SK-N-SH (cell line): ENCODE measurements at regions not wholly inside any gene's neighbourhood (a gene's known extent, or its start where the extent isn't known, plus 50 kb on each side); places are given as distances from the start of the nearest gene placed in this dataset.

Experiments used
- CTCF ChIA-PET: fragments of 300-600, 350-600 bp; formaldehyde crosslinking; extraction: SDS; loops from one replicate; lab custom pipeline; 2021; lab: Yijun Ruan, JAX
- POLR2A ChIA-PET: fragments of 350-600 bp; sonication (Branson Sonifier 250); formaldehyde crosslinking; extraction: SDS; loops from one replicate; lab custom pipeline; 2020; ENCODE audit warnings: antibody characterized with exemption, inconsistent platforms; lab: Yijun Ruan, JAX
- DNase-seq: peaks from one replicate; pipeline ENCODE4 v3.0.0; 2012
- H2AFZ ChIP-seq: fragments of 200-600 bp; sonication (generic); 2 replicates; pipeline ENCODE4 v1.8.1; 2016; ENCODE audit warnings: antibody characterized with exemption, mild to moderate bottlenecking, low read depth
- H3F3A ChIP-seq: fragments of 200-600 bp; sonication (generic); replicated peaks from 2 replicates; pipeline ENCODE3; 2016; ENCODE audit warnings: antibody characterized with exemption, mild to moderate bottlenecking; ENCODE audit not compliant: insufficient read depth
- H3K27ac ChIP-seq, 2 experiments: fragments of 200-500 bp in 1 of 2; fragments of 200-600 bp in 1 of 2; sonication (Bioruptor generic) in 1 of 2; sonication (generic), shearing (Covaris generic) in 1 of 2; 2 replicates each; pipeline versions ENCODE4 v1.5.1 to v1.6.1; 2014 to 2016; ENCODE audit warnings: low read depth in 2 of 2, inconsistent platforms in 1 of 2, low read length in 1 of 2, mild to moderate bottlenecking in 1 of 2, mixed read lengths in 1 of 2
- H3K27me3 ChIP-seq: fragments of 200-600 bp; sonication (generic), shearing (Covaris generic); 2 replicates; pipeline ENCODE4 v1.6.1; 2016; ENCODE audit warnings: mixed run types; ENCODE audit not compliant: insufficient read depth
- H3K36me3 ChIP-seq, 2 experiments: fragments of 200-500 bp in 1 of 2; fragments of 200-600 bp in 1 of 2; sonication (Bioruptor generic) in 1 of 2; sonication (generic) in 1 of 2; replicated peaks in 1 of 2; 2 replicates each; pipeline versions ENCODE3 to v1.5.1; 2014 to 2016; ENCODE audit warnings: low read length in 1 of 2, mild to moderate bottlenecking in 1 of 2; ENCODE audit not compliant: insufficient read depth in 2 of 2, control insufficient read depth in 1 of 2
- H3K4me1 ChIP-seq, 2 experiments: fragments of 200-500 bp in 1 of 2; fragments of 200-600 bp in 1 of 2; sonication (Bioruptor generic) in 1 of 2; sonication (generic), shearing (Covaris generic) in 1 of 2; 2 replicates each; pipeline versions ENCODE4 v1.5.1 to v1.6.1; 2014 to 2016; ENCODE audit warnings: low read depth in 1 of 2, low read length in 1 of 2, mixed run types in 1 of 2; ENCODE audit not compliant: insufficient read depth in 2 of 2, control insufficient read depth in 1 of 2
- H3K4me2 ChIP-seq: fragments of 200-600 bp; sonication (generic), shearing (Covaris generic); 2 replicates; pipeline ENCODE4 v1.6.1; 2017; ENCODE audit warnings: mixed run types
- H3K4me3 ChIP-seq, 2 experiments: fragments of 200-500 bp in 1 of 2; fragments of 200-600 bp in 1 of 2; sonication (Bioruptor generic) in 1 of 2; sonication (generic), shearing (Covaris generic) in 1 of 2; 2 replicates each; pipeline versions ENCODE4 v1.5.1 to v1.8.1; 2014 to 2016; ENCODE audit warnings: low read depth in 2 of 2, inconsistent platforms in 1 of 2, low read length in 1 of 2, mild to moderate bottlenecking in 1 of 2, mixed read lengths in 1 of 2, moderate library complexity in 1 of 2
- H3K79me2 ChIP-seq: fragments of 200-600 bp; sonication (generic); 2 replicates; pipeline ENCODE4 v1.8.1; 2017; ENCODE audit warnings: mild to moderate bottlenecking; ENCODE audit not compliant: insufficient read depth
- H3K9ac ChIP-seq: fragments of 200-600 bp; sonication (generic); 2 replicates; pipeline ENCODE4 v1.6.1; 2017; ENCODE audit warnings: mixed run types
- H3K9me2 ChIP-seq: fragments of 200-600 bp; sonication (generic); 2 replicates; pipeline ENCODE4 v1.6.1; 2017; ENCODE audit warnings: mixed run types
- H3K9me3 ChIP-seq: fragments of 200-600 bp; sonication (generic); 2 replicates; pipeline ENCODE4 v1.6.1; 2017; ENCODE audit warnings: mixed run types, mild to moderate bottlenecking, moderate library complexity
- H4K20me1 ChIP-seq: fragments of 200-600 bp; sonication (generic); 2 replicates; pipeline ENCODE4 v1.6.1; 2017; ENCODE audit warnings: mild to moderate bottlenecking, mixed run types; ENCODE audit not compliant: insufficient read depth
- CHD2 ChIP-seq: fragments of 150-350 bp; IDR thresholded peaks from 2 replicates; pipeline ENCODE4 v1.6.1; 2018; ENCODE audit warnings: low read length; ENCODE audit not compliant: partially characterized antibody
- CTCF ChIP-seq: fragments of 200-600 bp; sonication (generic); IDR thresholded peaks from 2 replicates; pipeline ENCODE4 v1.6.1; 2017; ENCODE audit warnings: antibody characterized with exemption, mild to moderate bottlenecking, moderate library complexity
- ELF1 ChIP-seq: IDR thresholded peaks from 2 replicates; pipeline ENCODE4 v1.4.0; 2012
- EP300 ChIP-seq, 2 experiments: IDR thresholded peaks; 2 replicates each; pipeline versions ENCODE4 v1.4.0 to v1.6.1; 2012; ENCODE audit warnings: borderline replicate concordance in 1 of 2, low read depth in 1 of 2, low read length in 1 of 2
- FOSL2 ChIP-seq: IDR thresholded peaks from 2 replicates; pipeline ENCODE4 v1.4.0; 2012; ENCODE audit warnings: low read depth, mild to moderate bottlenecking, moderate library complexity, borderline replicate concordance
- GABPA ChIP-seq: IDR thresholded peaks from 2 replicates; pipeline ENCODE4 v1.4.0; 2012; ENCODE audit warnings: low read depth, mild to moderate bottlenecking
- GATA2 ChIP-seq: sonication (generic); formaldehyde crosslinking; IDR thresholded peaks from 2 replicates; pipeline ENCODE4 v1.5.0; 2020; ENCODE audit warnings: mild to moderate bottlenecking, missing genetic modification reagents
- JUND ChIP-seq: IDR thresholded peaks from 2 replicates; pipeline ENCODE4 v1.4.0; 2012
- MEF2A ChIP-seq: IDR thresholded peaks from 2 replicates; pipeline ENCODE4 v1.4.0; 2012; ENCODE audit warnings: low read depth, borderline replicate concordance
- MXI1 ChIP-seq: IDR thresholded peaks from 2 replicates; pipeline ENCODE4 v1.6.1; 2012; ENCODE audit warnings: mild to moderate bottlenecking, low read depth, low read length, improper control_type of control experiment
- POLR2AphosphoS5 ChIP-seq: IDR thresholded peaks from 2 replicates; pipeline ENCODE4 v1.6.1; 2012; ENCODE audit warnings: low read depth, low read length
- RFX5 ChIP-seq: IDR thresholded peaks from 2 replicates; pipeline ENCODE4 v1.6.1; 2012; ENCODE audit warnings: mild to moderate bottlenecking, improper control_type of control experiment, low read length
- SMC3 ChIP-seq: IDR thresholded peaks from 2 replicates; pipeline ENCODE4 v1.6.1; 2012; ENCODE audit warnings: low read depth, low read length, improper control_type of control experiment
- TAF1 ChIP-seq: IDR thresholded peaks from 2 replicates; pipeline ENCODE4 v1.6.1; 2012; ENCODE audit warnings: low read depth, mild to moderate bottlenecking, low read length, moderate library complexity, borderline replicate concordance
- TCF12 ChIP-seq: IDR thresholded peaks from 2 replicates; pipeline ENCODE4 v1.4.0; 2012
- TF ChIP-seq, protein P1 (sequence below): IDR thresholded peaks from 2 replicates; pipeline ENCODE4; 2012
- TF ChIP-seq, protein P2 (sequence below): IDR thresholded peaks from 2 replicates; pipeline ENCODE4 v1.6.1; 2012; ENCODE audit warnings: mild to moderate bottlenecking, low read depth, low read length, moderate library complexity
- TF ChIP-seq, protein P3 (sequence below): IDR thresholded peaks from 2 replicates; pipeline ENCODE4 v1.4.0; 2012; ENCODE audit warnings: low read depth

DNA sequence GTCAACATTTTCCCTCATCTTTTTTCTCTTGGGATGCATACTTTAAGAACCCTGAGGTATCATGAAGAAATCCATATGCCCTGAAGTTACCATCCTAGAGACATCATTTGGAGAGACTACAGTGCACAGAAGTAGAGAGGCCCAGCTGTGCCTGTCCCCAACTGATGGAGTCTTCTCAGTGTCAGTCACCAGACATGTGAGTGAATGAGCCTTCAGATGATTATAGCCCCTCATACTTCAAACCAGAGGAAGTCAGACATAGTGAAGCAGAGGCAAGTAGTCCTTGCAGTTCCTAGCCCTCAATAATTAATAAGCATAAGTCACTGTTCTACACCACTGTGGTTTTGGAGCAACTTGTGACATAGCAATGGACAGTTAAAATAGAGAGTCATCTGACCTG is 194.4 kb upstream of the ITGA4 start:
- no peaks in the 10 kb centered on the region for H3K9me2 ChIP-seq
- H3K79me2 ChIP-seq: no peaks in the 10 kb centered on the region
- H4K20me1 ChIP-seq: no peaks in the 10 kb centered on the region
- H3K36me3 ChIP-seq: no peaks in the 10 kb centered on the region
- H3K27me3 ChIP-seq: no peaks in the 10 kb centered on the region
- TF ChIP-seq GABPA: no peak
- no peak for TF ChIP-seq GATA2 (CRISPR knock-in tag)
- TF ChIP-seq, protein P1, sequence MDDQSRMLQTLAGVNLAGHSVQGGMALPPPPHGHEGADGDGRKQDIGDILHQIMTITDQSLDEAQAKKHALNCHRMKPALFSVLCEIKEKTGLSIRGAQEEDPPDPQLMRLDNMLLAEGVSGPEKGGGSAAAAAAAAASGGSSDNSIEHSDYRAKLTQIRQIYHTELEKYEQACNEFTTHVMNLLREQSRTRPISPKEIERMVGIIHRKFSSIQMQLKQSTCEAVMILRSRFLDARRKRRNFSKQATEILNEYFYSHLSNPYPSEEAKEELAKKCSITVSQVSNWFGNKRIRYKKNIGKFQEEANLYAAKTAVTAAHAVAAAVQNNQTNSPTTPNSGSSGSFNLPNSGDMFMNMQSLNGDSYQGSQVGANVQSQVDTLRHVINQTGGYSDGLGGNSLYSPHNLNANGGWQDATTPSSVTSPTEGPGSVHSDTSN: no peak
- no peak for TF ChIP-seq MXI1
- no peak for TF ChIP-seq RFX5
- TF ChIP-seq POLR2AphosphoS5: no peak
- TF ChIP-seq JUND: no peak
- TF ChIP-seq MEF2A: no peak
- no peak for TF ChIP-seq CTCF
- no peak for TF ChIP-seq EP300 (IDR thresholded peaks at IDR 0.05; ENCODE audit: borderline replicate concordance in 1 of 2, low read depth in 1 of 2, low read length in 1 of 2)
- no peak for TF ChIP-seq ELF1
- TF ChIP-seq, protein P2, sequence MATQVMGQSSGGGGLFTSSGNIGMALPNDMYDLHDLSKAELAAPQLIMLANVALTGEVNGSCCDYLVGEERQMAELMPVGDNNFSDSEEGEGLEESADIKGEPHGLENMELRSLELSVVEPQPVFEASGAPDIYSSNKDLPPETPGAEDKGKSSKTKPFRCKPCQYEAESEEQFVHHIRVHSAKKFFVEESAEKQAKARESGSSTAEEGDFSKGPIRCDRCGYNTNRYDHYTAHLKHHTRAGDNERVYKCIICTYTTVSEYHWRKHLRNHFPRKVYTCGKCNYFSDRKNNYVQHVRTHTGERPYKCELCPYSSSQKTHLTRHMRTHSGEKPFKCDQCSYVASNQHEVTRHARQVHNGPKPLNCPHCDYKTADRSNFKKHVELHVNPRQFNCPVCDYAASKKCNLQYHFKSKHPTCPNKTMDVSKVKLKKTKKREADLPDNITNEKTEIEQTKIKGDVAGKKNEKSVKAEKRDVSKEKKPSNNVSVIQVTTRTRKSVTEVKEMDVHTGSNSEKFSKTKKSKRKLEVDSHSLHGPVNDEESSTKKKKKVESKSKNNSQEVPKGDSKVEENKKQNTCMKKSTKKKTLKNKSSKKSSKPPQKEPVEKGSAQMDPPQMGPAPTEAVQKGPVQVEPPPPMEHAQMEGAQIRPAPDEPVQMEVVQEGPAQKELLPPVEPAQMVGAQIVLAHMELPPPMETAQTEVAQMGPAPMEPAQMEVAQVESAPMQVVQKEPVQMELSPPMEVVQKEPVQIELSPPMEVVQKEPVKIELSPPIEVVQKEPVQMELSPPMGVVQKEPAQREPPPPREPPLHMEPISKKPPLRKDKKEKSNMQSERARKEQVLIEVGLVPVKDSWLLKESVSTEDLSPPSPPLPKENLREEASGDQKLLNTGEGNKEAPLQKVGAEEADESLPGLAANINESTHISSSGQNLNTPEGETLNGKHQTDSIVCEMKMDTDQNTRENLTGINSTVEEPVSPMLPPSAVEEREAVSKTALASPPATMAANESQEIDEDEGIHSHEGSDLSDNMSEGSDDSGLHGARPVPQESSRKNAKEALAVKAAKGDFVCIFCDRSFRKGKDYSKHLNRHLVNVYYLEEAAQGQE: no peak
- TF ChIP-seq, protein P3, sequence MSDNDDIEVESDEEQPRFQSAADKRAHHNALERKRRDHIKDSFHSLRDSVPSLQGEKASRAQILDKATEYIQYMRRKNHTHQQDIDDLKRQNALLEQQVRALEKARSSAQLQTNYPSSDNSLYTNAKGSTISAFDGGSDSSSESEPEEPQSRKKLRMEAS: no peak
- no peak for TF ChIP-seq CHD2
- no peak for TF ChIP-seq TAF1
- TF ChIP-seq SMC3: no peak
- no peak for TF ChIP-seq TCF12
- TF ChIP-seq FOSL2: no peak
- no peak overlapping the region for H3K4me2 ChIP-seq
- ChIA-PET POLR2A (no interaction called here), CTCF (no interaction called here)
- H3K4me1 ChIP-seq: no peaks in the 10 kb centered on the region; a peak in 1 of 4 replicates
- H2AFZ ChIP-seq: no peak overlapping the region
- H3K9ac ChIP-seq: no peak overlapping the region
- H3F3A ChIP-seq: peaks cover 7% of the 10 kb centered on the region
- H3K27ac ChIP-seq: no peak overlapping the region
- H3K4me3 ChIP-seq: no peak overlapping the region
- H3K9me3 ChIP-seq: no peaks in the 10 kb centered on the region
- no peak for DNase-seq
